ENCODE measurements at regions not wholly inside any gene's neighbourhood (a gene's known extent, or its start where the extent isn't known, plus 50 kb on each side); places are given as distances from the start of the nearest gene placed in this dataset.

DNA sequence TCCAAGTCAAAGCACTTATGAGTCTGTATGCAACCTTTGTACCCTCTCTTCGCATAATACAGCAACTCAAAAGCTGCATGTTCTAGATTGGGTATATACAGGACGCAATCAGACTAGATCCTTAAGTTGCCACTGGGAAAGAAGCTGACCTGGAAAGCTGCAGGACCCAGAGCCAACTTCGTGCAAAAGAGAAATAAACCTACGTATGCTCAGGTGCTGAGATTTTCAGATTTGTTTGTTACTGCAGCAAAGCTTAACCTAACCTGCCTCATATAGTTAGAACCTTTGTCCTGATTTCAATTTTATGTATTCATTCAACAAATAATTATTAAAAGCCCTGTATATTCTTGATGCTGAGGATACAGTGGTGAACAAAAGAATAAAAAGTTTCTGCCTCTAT lies 139.7 kb downstream of the SLC30A10 start:
- peaks cover 10% of the 10 kb centered on the region for H3K4me1 Mint-ChIP-seq (ENCODE audit: low read depth)

DNA sequence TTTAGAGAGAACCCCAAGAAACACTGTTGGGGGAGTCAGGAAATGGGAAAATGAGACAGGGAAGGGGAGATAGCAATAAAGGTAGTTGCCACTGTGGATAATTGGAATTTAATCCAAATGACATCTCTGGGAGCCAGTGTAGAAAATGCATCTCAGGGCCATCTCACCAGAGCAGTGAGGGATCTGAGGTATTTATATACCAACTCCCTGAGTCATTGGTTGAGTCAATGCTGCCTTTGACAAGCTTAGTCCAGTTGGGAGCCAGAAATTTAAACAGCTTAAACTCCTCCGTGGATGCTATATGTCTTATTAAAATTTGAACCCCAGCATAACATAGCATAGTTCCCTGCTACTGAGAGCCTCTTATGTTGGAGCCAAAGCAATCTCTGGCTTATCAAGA lies 140.3 kb downstream of the SLC30A10 start:
- TF ChIP-seq, protein P1, sequence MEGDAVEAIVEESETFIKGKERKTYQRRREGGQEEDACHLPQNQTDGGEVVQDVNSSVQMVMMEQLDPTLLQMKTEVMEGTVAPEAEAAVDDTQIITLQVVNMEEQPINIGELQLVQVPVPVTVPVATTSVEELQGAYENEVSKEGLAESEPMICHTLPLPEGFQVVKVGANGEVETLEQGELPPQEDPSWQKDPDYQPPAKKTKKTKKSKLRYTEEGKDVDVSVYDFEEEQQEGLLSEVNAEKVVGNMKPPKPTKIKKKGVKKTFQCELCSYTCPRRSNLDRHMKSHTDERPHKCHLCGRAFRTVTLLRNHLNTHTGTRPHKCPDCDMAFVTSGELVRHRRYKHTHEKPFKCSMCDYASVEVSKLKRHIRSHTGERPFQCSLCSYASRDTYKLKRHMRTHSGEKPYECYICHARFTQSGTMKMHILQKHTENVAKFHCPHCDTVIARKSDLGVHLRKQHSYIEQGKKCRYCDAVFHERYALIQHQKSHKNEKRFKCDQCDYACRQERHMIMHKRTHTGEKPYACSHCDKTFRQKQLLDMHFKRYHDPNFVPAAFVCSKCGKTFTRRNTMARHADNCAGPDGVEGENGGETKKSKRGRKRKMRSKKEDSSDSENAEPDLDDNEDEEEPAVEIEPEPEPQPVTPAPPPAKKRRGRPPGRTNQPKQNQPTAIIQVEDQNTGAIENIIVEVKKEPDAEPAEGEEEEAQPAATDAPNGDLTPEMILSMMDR (IDR thresholded peaks at IDR 0.05; ENCODE audit: unreplicated experiment): no peak
- Mint-ChIP-seq H3K4me3 (ENCODE audit: low read depth) (no peak overlapping the region), H3K27me3 (no peaks in the 10 kb centered on the region), H3K9me3 (ENCODE audit: low read depth) (peaks cover 2% of the 10 kb centered on the region), H3K4me1 (ENCODE audit: low read depth) (peaks cover 10% of the 10 kb centered on the region), H3K27ac (no peak overlapping the region), H3K36me3 (ENCODE audit: insufficient read depth) (no peaks in the 10 kb centered on the region)
- DNase-seq (ENCODE audit: low spot score, unreplicated experiment): no peak

More for the DNA sequence above, 139.7 kb downstream of the SLC30A10 start:
- H3K27ac Mint-ChIP-seq: no peak overlapping the region
- H3K27me3 Mint-ChIP-seq: no peaks in the 10 kb centered on the region
- TF ChIP-seq, protein P1 (IDR thresholded peaks at IDR 0.05; ENCODE audit: unreplicated experiment): no peak
- no peak for DNase-seq (ENCODE audit: low spot score, unreplicated experiment)
- no peaks in the 10 kb centered on the region for H3K36me3 Mint-ChIP-seq (ENCODE audit: insufficient read depth)
- peaks cover 2% of the 10 kb centered on the region for H3K9me3 Mint-ChIP-seq (ENCODE audit: low read depth)
- no peak overlapping the region for H3K4me3 Mint-ChIP-seq (ENCODE audit: low read depth)

DNA sequence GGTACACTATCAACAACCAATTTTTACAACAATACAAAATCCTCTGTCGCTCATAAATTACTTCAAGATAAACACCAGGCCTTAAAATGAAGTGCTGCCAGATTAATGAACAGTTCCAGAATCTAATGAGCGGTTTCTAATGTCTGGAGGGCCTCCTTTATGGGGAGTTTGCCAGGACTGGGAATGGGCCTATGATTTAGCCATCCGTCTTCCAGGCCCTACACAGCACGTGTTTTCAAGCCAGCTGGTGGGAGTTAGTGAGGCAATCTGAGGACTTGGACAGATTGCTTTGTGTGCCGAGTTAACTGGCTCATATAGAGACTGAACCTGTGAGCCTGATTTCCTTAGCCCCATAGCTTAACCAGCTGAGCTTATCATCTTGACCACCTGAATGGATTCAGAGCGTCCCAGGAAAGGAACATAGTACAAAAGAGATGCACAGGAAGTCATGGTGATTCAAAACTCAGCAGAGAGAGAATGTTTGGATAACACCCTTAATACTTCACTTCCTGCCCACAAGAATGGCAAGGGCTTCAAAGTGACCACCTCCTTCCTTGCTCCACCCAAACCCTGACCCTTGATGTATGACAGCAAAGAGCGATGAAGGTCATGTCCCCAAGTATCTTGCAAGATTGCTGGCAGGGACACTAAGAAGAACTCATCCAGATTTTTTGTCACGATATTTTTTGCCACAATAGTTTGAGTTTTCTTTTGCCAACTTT lies 143.5 kb downstream of the SLC30A10 start:
- peak overlapping the region; percentile 25 for H3K27ac Mint-ChIP-seq
- H3K27me3 Mint-ChIP-seq: no peaks in the 10 kb centered on the region
- H3K4me1 Mint-ChIP-seq (ENCODE audit: low read depth): peaks cover 10% of the 10 kb centered on the region

DNA sequence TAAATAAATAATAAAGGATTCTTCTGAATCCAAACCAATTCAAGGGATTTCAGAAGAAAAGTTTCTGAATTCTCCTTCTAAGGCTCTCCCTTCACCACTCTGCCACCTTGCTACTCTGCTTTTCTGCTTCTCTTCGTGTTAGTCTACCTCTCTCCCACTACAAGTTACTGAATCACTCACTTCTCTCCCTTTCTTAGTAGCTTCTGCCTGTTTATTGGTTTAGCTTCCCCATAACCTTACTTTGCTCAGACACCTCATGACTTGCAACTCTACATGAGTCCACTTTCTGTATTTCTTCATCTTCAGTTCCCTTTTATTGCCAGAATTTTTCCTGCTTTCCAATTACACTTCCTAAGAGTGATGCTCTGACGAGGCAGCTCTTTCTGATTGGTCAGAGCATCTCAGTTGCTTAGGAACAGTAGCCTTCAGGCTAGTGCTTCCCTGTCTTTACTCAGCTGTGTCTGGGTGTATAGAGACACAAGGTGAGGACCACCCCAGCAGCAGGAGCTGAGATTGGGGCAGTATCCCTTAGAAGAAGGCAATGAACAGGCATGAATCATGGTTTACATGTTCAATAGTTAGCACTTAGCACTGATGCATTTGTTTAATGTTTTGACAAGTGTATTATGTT lies 144.6 kb downstream of the SLC30A10 start:
- H3K36me3 Mint-ChIP-seq (ENCODE audit: insufficient read depth): no peaks in the 10 kb centered on the region
- H3K27me3 Mint-ChIP-seq: no peaks in the 10 kb centered on the region
- TF ChIP-seq, protein P1 (IDR thresholded peaks at IDR 0.05; ENCODE audit: unreplicated experiment): no peak
- H3K9me3 Mint-ChIP-seq (ENCODE audit: low read depth): no peaks in the 10 kb centered on the region
- DNase-seq (ENCODE audit: low spot score, unreplicated experiment): no peak
- H3K4me3 Mint-ChIP-seq (ENCODE audit: low read depth): no peak overlapping the region
- H3K4me1 Mint-ChIP-seq (ENCODE audit: low read depth): peaks cover 10% of the 10 kb centered on the region
- no peak overlapping the region for H3K27ac Mint-ChIP-seq

More for the DNA sequence above, 143.5 kb downstream of the SLC30A10 start:
- TF ChIP-seq, protein P1 (IDR thresholded peaks at IDR 0.05; ENCODE audit: unreplicated experiment): no peak
- peaks cover under 1% of the 10 kb centered on the region for H3K9me3 Mint-ChIP-seq (ENCODE audit: low read depth)
- H3K4me3 Mint-ChIP-seq (ENCODE audit: low read depth): no peak overlapping the region
- no peaks in the 10 kb centered on the region for H3K36me3 Mint-ChIP-seq (ENCODE audit: insufficient read depth)
- DNase-seq (ENCODE audit: low spot score, unreplicated experiment): no peak

DNA sequence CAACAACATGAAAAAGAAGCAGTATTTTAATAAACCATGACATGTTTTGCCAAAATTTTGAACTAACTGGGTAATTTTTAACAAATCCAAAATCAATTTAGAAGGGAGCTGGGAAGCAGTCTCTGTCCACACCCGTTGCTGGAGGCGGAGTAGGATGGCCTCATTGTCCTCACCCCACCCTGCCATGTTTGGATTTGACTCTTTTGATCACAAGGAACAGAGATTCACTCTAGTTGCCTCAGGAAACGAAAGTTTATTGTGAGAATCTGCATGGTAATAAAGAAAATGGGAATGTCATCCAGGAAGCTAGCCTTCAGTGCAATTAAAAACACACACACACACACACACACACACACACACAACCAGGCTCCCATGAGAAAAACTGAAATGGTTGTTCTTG lies 145.4 kb downstream of the SLC30A10 start:
- Mint-ChIP-seq H3K27me3 (no peaks in the 10 kb centered on the region), H3K4me1 (ENCODE audit: low read depth) (peaks cover 10% of the 10 kb centered on the region), H3K4me3 (ENCODE audit: low read depth) (no peak overlapping the region), H3K27ac (no peak overlapping the region), H3K36me3 (ENCODE audit: insufficient read depth) (no peaks in the 10 kb centered on the region), H3K9me3 (ENCODE audit: low read depth) (no peaks in the 10 kb centered on the region)
- DNase-seq (ENCODE audit: low spot score, unreplicated experiment): no peak
- TF ChIP-seq, protein P1 (IDR thresholded peaks at IDR 0.05; ENCODE audit: unreplicated experiment): no peak
